Central memory CD8-positive, alpha-beta T cell (primary cell): ENCODE measurements at regions not wholly inside any gene's neighbourhood (a gene's known extent, or its start where the extent isn't known, plus 50 kb on each side); places are given as distances from the start of the nearest gene placed in this dataset.
"Not testable (repeated sequence)": the region's sequence is repeated elsewhere in the genome, so short reads cannot be mapped to it uniquely, and the experiment has no call there.

Experiments used
- ATAC-seq: fragments of 150-1000 bp; cut with Tn5 transposase; replicated peaks from 2 replicates; pipeline ENCODE4 v1.10.0; 2022; ENCODE audit warnings: mild to moderate bottlenecking, moderate FRiP score, moderate number of reproducible peaks; ENCODE audit not compliant: poor library complexity, severe bottlenecking; ENCODE audit errors: extremely low read depth
- DNase-seq, 2 donors: peaks; one replicate each; pipeline ENCODE4 v3.0.0; 2021; ENCODE audit warnings: low spot score in 2 of 2
- H3K27ac Mint-ChIP-seq: one replicate; pipeline ENCODE4 v1.8.0; 2022; ENCODE audit warnings: low read depth, mild to moderate bottlenecking, moderate library complexity, mixed read lengths
- H3K27me3 Mint-ChIP-seq: one replicate; pipeline ENCODE4 v1.8.0; 2022; ENCODE audit warnings: mixed read lengths
- H3K36me3 Mint-ChIP-seq: one replicate; pipeline ENCODE4 v1.8.0; 2022; ENCODE audit warnings: mild to moderate bottlenecking, moderate library complexity, mixed read lengths; ENCODE audit not compliant: insufficient read depth
- H3K4me1 Mint-ChIP-seq: one replicate; pipeline ENCODE4 v1.8.0; 2022; ENCODE audit warnings: mixed read lengths
- H3K4me3 Mint-ChIP-seq: one replicate; pipeline ENCODE4 v1.8.0; 2022; ENCODE audit warnings: mild to moderate bottlenecking, moderate library complexity, mixed read lengths
- H3K9me3 Mint-ChIP-seq: one replicate; pipeline ENCODE4 v1.8.0; 2022; ENCODE audit warnings: mixed read lengths

- Mint-ChIP-seq H3K27ac (no peak overlapping the region), H3K9me3 (peaks cover 33% of the 10 kb centered on the region), H3K4me3 (no peak overlapping the region), H3K27me3 (no peaks in the 10 kb centered on the region), H3K4me1 (no peaks in the 10 kb centered on the region), H3K36me3 (no peaks in the 10 kb centered on the region)
- no peak for ATAC-seq
- DNase-seq = no peak
Measured at GRCh38 chr16:59514651-59515050, 780.5 kb upstream of the GOT2 start.

- no peak for DNase-seq
- no peak overlapping the region for H3K27ac Mint-ChIP-seq
- no peak overlapping the region for H3K4me3 Mint-ChIP-seq
- no peaks in the 10 kb centered on the region for H3K36me3 Mint-ChIP-seq
- H3K9me3 Mint-ChIP-seq = peaks cover 14% of the 10 kb centered on the region
- no peak for ATAC-seq
- no peaks in the 10 kb centered on the region for H3K27me3 Mint-ChIP-seq
- no peaks in the 10 kb centered on the region for H3K4me1 Mint-ChIP-seq
Measured at GRCh38 chr16:59510008-59510424, 775.9 kb upstream of the GOT2 start.

DNA sequence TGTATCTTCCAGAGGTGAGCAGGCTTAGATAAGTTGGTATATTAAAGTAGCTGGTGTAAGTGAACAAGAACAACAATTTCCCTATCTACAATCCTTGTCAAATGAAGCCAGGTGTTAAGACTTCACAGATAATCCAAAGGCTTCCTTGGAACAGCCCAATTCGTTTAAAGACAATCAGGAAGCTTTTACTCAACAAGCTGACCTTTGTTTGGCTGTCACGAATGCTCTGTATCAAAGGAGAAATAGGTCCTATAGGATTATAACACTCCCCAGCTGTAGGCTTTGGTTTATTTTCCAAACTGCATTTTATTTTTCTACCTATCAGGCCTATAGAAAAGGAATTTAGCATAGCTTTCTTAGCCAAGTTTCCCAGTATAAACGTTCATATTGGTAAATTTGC lies 766.5 kb upstream of the GOT2 start:
- Mint-ChIP-seq H3K27me3 (no peaks in the 10 kb centered on the region), H3K4me1 (no peaks in the 10 kb centered on the region), H3K4me3 (no peak overlapping the region), H3K36me3 (no peaks in the 10 kb centered on the region), H3K9me3 (peaks cover 25% of the 10 kb centered on the region), H3K27ac (no peak overlapping the region)
- no peak for DNase-seq
- no peak for ATAC-seq

DNA sequence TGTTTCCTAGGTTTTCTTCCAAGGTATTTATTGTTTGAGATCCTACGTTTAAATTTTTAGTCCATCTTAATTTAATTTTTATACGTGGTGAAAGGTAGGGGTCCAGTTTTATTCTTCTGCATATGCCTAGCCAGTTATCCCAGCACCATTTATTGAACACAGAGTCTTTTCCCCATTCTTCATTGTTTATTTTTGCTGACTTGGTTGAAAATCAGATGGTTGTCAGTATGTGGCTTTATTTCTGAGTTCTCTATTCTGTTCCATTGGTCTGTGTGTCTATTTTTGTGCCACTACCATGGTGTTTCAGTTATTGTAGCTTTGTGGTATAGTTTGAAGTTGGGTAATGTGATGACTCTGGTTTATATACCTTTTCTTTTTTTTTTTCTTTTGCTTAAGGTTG lies 753.0 kb upstream of the GOT2 start:
- H3K9me3 Mint-ChIP-seq = peaks cover 5% of the 10 kb centered on the region
- no peaks in the 10 kb centered on the region for H3K36me3 Mint-ChIP-seq
- H3K27me3 Mint-ChIP-seq = no peaks in the 10 kb centered on the region
- H3K4me1 Mint-ChIP-seq = no peaks in the 10 kb centered on the region
- DNase-seq (no peak), ATAC-seq (no peak)
- no peak overlapping the region for H3K27ac Mint-ChIP-seq
- H3K4me3 Mint-ChIP-seq = no peak overlapping the region

GRCh38 chr16:59484833-59485516 lies 750.9 kb upstream of the GOT2 start:
- ATAC-seq (no peak), DNase-seq (no peak)
- Mint-ChIP-seq H3K27ac (no peak overlapping the region), H3K9me3 (peaks cover 11% of the 10 kb centered on the region), H3K4me1 (no peaks in the 10 kb centered on the region), H3K36me3 (no peaks in the 10 kb centered on the region), H3K4me3 (no peak overlapping the region), H3K27me3 (no peaks in the 10 kb centered on the region)

DNA sequence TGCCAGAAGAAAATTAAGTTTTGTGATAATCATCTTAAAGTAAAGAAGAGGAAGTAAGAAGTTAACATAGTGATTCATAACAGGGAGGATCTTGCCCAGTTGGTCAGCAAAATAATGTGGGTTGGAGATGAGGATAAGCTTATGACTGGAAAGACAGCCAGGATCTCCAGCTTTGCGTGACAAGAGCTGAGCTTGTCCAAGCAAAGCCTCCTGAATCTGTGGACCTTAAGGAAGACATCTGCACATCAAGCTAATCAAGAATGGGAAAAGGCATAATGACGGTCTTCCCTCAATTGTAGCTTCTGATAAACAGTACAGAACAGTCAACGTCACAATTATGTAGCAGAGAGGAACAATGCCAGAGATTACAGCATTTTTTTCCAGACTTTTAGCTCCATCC lies 744.7 kb upstream of the GOT2 start:
- no peak for DNase-seq
- peaks cover 27% of the 10 kb centered on the region for H3K9me3 Mint-ChIP-seq
- H3K27ac Mint-ChIP-seq = no peak overlapping the region
- no peaks in the 10 kb centered on the region for H3K36me3 Mint-ChIP-seq
- no peaks in the 10 kb centered on the region for H3K27me3 Mint-ChIP-seq
- H3K4me1 Mint-ChIP-seq = no peaks in the 10 kb centered on the region
- no peak for ATAC-seq
- no peak overlapping the region for H3K4me3 Mint-ChIP-seq

DNA sequence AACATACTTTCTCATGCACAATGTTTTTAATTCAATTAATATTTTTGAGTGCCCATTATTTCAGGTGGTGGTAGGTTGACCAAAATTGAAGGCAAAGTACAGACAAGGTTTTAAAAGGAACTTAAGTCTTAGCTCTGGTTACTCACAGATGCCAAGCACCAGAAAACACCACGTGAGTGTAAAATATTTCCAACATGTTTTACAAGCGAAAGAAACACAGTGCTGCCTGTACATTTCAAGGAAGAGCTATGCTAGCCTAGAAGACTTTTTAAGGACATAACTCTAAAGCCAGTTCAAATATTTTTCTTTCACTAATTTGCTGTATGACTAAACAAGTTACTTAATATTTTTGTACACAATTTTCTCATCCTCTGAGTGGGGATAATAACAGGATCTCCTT lies 736.4 kb upstream of the GOT2 start:
- H3K36me3 Mint-ChIP-seq = no peaks in the 10 kb centered on the region
- no peaks in the 10 kb centered on the region for H3K27me3 Mint-ChIP-seq
- H3K27ac Mint-ChIP-seq = no peak overlapping the region
- H3K4me1 Mint-ChIP-seq = no peaks in the 10 kb centered on the region
- H3K4me3 Mint-ChIP-seq = no peak overlapping the region
- H3K9me3 Mint-ChIP-seq = peaks cover 10% of the 10 kb centered on the region
- ATAC-seq = no peak
- no peak for DNase-seq

DNA sequence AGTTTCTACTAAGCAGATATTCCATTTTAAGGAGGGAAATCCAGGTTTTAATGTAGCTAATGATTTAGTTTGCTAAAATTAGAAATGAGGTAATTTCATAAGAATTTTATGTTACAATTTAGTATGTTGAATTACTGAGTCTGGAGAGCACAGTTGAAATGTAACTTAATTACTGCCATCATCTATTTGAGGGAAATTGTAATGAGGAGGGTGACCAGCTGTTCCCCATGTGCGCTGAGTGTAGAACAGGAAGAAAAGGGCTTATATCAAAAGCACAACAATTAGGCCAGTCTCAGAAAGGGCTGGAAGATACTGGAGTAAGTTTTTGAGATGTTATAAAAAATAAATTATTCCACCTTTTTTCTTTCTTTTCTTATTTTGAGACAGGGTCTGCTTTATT lies 735.1 kb upstream of the GOT2 start:
- Mint-ChIP-seq H3K27ac (no peak overlapping the region), H3K9me3 (peaks cover 5% of the 10 kb centered on the region), H3K27me3 (no peaks in the 10 kb centered on the region), H3K4me1 (no peaks in the 10 kb centered on the region), H3K4me3 (no peak overlapping the region), H3K36me3 (no peaks in the 10 kb centered on the region)
- ATAC-seq (no peak), DNase-seq (no peak)

- DNase-seq (no peak), ATAC-seq (no peak)
- no peaks in the 10 kb centered on the region for H3K36me3 Mint-ChIP-seq
- no peak overlapping the region for H3K4me3 Mint-ChIP-seq
- H3K27me3 Mint-ChIP-seq = no peaks in the 10 kb centered on the region
- H3K4me1 Mint-ChIP-seq = no peaks in the 10 kb centered on the region
- peaks cover 25% of the 10 kb centered on the region for H3K9me3 Mint-ChIP-seq
- H3K27ac Mint-ChIP-seq = no peak overlapping the region
Measured at GRCh38 chr16:59463776-59464175, 729.7 kb upstream of the GOT2 start.

DNA sequence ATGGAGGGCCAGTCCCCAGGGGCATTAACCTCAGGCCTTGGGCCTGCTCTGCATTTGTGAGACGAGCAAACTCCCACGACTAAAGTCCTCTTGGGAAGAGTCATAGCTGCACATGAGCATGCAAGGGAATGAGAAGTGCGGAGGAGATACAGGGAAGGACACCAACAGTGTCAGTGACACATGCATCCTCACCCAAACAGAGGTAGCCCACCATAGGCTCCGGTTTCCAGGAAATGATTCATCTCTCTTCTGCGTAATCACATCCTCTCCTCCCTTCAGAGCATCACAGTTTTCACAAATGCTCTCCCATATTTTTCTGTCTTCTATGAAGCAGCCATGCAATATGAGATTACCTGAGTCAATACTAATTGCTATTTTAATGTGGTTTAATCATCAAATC lies 725.7 kb upstream of the GOT2 start:
- Mint-ChIP-seq H3K27ac (no peak overlapping the region), H3K27me3 (no peaks in the 10 kb centered on the region), H3K4me3 (no peak overlapping the region), H3K36me3 (no peaks in the 10 kb centered on the region), H3K4me1 (no peaks in the 10 kb centered on the region), H3K9me3 (peaks cover 29% of the 10 kb centered on the region)
- ATAC-seq (no peak), DNase-seq (no peak)

DNA sequence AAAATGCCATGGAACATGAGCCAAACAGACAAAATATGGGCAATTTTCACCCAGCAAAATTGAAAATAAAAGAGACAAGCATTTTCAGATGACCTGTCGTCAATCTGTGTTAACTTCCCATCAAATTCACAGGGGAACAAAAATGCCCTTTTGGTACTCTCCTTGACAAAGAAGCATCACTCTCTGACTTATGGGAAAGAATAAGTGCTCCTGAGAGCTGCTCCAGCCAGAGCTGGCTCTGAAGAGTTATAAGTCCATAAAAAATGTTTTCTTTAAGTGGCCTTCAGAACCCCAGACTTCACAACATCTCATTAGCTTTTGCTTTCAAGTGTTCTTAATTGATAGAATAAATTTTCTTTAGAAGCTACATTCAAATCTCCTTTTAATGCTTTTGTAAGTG lies 721.4 kb upstream of the GOT2 start:
- H3K27me3 Mint-ChIP-seq = no peaks in the 10 kb centered on the region
- H3K4me3 Mint-ChIP-seq = no peak overlapping the region
- H3K36me3 Mint-ChIP-seq = no peaks in the 10 kb centered on the region
- H3K4me1 Mint-ChIP-seq = no peaks in the 10 kb centered on the region
- H3K27ac Mint-ChIP-seq = no peak overlapping the region
- ATAC-seq = no peak
- peaks cover 36% of the 10 kb centered on the region for H3K9me3 Mint-ChIP-seq
- DNase-seq = no peak

DNA sequence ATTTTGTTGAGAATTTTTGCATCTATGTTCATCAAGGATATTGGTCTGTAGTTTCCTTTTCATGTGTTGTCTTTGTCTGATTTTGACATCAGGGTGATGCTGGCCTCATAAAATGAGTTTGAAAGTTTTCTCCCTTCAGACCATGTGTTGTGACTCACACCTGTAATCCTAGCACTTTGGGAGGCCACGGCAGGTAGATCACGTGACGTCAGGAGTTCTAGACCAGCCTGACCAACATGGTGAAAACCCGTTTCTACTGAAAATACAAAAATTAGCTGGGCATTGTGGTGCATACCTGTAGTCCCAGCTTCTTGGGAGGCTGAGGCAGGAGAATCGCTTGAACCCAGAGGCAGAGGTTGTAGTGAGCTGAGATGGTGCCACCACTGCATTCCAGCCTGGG lies 716.4 kb upstream of the GOT2 start:
- H3K27me3 Mint-ChIP-seq, H3K27ac Mint-ChIP-seq, ATAC-seq, DNase-seq, H3K36me3 Mint-ChIP-seq, H3K4me1 Mint-ChIP-seq, H3K4me3 Mint-ChIP-seq: not testable (repeated sequence)
- peaks cover 35% of the 10 kb centered on the region for H3K9me3 Mint-ChIP-seq

DNA sequence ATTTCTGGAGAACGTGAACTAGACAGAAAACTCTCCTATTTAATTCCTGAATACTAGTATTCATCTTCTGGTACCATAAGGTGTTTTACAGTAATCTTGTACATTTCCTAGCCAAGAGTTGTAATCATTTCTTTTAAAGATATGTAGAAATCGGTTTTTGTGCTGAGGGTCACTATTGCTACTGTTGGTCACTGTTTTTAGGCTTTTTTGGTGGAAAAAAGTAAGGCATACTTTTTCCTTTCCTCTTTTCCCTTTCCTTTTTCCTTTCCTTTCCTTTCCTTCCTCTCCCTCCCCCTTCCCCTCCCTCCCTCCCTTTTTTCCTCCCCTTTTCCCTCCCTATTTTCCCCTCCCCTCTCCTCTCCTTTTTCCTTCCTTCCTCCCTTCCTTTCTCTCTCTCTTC lies 706.4 kb upstream of the GOT2 start:
- no peaks in the 10 kb centered on the region for H3K36me3 Mint-ChIP-seq
- DNase-seq (no peak), ATAC-seq (no peak)
- no peak overlapping the region for H3K4me3 Mint-ChIP-seq
- peak overlapping the region; percentile 81 for H3K27ac Mint-ChIP-seq
- no peaks in the 10 kb centered on the region for H3K27me3 Mint-ChIP-seq
- H3K4me1 Mint-ChIP-seq = no peaks in the 10 kb centered on the region
- peaks cover 26% of the 10 kb centered on the region for H3K9me3 Mint-ChIP-seq

GRCh38 chr16:59432896-59433295 lies 698.8 kb upstream of the GOT2 start:
- Mint-ChIP-seq H3K9me3 (peaks cover 11% of the 10 kb centered on the region), H3K27me3 (no peaks in the 10 kb centered on the region), H3K36me3 (no peaks in the 10 kb centered on the region), H3K4me3 (no peak overlapping the region), H3K4me1 (no peaks in the 10 kb centered on the region), H3K27ac (no peak overlapping the region)
- ATAC-seq = no peak
- DNase-seq = no peak
